GM21515 (cell line): ENCODE measurements at regions not wholly inside any gene's neighbourhood (a gene's known extent, or its start where the extent isn't known, plus 50 kb on each side); places are given as distances from the start of the nearest gene placed in this dataset.
A peak's percentile ranks its signal among the peaks of the same experiment; 100 is the strongest.
"Not testable (repeated sequence)": the region's sequence is repeated elsewhere in the genome, so short reads cannot be mapped to it uniquely, and the experiment has no call there.

Source experiments
- ATAC-seq: cut with Tn5 transposase; IDR thresholded peaks from one replicate; pipeline ENCODE4 v1.9.1; 2021; ENCODE audit not compliant: unreplicated experiment

DNA sequence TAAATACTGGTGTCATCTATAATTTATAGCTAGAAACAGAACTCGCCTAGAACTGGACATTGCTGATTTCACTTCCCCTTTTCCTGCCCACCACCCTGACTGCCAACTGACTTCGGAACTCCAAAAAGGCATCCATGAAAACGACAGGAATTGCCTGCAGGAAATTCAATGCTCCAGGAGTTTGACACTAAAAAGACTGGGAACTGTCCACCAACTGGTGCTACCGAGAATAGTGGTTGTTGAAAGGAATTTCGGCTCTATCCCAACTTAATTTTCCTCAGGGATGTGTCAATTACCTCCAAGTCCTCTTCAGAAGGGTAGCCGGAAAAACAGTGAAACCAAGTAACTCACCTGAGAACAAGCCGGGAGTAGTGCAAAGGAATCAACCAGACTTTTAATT lies 440.0 kb downstream of the PRELID2 start:
- ATAC-seq, result not testable (repeated sequence)

DNA sequence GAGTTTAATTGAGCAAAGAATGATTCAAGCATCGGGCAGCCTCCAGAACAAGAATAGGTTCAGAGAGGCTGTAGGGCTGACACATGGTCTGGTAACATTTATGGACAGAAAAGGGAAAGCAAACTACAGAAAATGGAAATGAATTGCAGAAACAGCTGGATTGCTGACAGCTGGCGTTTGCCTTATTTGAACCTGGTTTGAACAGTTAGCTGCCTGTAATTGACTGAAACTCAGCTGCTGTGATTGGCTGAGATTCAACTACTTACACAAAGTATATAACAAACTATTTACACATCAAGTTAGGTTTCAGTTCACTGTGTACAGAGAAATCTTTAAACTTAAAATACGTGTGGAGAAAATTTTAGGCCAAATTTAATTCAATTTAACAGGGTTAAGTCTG lies 441.7 kb downstream of the PRELID2 start:
- no peak for ATAC-seq

DNA sequence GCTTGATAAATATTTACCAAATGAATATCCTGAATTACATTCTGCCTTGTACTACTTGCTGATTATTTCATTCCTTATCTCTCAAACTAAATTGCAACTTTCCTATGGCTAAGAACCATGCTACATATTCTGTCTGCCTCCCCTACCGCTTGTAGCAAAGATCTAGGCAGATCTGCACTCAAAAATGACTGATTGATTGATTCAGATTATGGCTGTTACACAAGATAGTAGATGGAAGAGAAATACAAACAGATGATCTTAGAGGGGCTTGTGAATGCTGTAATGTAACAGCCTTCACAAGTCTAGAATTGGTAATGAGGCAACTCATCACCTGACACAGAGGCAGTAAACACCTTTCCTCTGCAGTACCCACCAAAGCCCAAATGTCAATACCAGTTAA lies 446.1 kb downstream of the PRELID2 start:
- no peak for ATAC-seq

DNA sequence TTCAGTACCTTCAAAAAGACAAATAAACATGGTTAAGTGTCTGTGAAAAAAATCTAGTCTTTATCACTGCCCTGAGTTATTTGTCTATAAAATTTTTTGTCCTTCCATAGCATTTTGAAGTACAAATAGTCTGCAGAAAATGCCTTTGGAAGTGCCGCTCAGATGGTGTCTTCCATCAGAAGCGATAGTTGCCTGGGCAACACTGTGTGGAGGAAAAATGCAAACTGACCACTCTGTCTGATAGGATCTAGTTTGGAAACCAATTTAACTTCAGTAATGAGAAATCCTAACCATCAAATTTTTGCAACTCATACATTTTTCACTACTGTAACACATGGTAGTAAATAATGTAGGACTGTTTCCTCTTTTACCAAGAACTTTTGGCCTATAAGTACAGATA lies 449.9 kb downstream of the PRELID2 start:
- ATAC-seq, result no peak

DNA sequence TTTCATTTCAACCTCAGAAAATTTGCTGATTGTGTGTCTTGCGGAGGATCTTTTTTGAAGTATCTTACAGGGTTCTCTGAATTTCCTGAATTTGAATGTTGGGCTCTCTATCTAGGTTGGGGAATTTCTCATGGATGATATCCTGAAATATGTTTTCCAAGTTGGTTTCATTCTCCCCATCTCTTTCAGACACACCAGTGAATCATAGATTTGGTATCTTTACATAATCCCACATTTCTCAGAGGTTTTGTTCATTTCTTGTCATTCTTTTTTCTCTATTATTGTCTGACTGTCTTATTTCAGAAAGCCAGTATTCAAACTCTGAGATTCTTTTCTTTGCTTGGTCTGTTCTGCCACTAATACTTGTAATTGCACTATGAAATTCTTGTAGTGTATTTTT lies 456.9 kb downstream of the PRELID2 start:
- no peak for ATAC-seq

DNA sequence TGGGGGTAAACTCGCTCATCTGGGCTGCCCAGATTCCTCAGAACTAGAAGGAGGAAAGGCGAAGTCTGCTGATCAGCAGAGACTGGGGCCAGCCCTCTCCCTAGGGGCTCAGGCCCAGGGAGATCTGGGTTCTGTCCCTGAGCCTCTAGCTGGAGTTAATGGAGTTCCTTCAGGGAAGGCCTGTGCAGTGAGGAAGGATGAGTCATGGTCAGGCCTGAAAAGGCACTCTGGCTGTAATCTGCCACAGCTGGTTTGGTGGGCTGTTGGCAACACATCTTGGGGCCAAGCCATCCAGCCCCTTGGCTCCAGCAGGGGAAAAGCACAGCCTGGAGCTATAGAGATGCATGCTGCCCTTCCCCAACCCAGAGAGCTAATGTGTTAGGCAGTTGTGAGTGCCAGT lies 459.6 kb downstream of the PRELID2 start:
- ATAC-seq, result no peak

DNA sequence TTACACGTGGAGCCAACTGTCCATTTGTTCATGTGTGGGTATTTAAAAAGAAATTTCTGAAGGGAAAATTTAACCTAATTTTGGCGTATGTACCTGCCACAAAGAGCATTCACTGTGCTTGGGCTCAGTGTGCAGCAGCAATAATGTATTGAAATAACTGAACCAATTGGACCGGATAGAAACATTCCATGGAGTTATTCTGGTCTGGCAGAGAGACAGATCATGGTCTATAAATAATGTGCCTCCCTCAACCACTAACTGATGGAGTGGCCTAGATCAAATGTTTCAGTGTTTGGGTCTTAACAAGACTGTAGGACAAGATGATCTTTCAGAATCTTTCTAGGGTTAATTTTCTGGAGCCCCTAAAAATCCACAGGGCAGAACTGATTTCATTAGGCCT lies 469.7 kb downstream of the PRELID2 start:
- ATAC-seq, result no peak

DNA sequence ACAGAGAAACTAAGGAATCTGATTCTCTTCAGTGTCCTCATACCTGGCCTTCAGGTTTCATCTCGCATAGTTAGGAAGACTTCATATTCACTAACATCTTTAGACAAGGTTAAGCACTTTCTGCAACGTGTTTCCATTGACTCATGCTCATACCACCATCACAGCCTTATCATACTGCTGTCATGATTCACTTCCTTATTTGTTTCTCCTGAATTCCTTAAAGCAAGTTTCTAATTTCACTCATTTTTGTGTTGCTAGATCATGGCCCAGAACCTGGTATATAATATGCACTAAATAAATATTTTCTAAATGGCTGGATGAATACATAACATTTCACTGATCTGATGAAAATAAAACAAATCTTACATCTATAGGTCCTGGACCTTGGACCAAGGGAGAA lies 472.9 kb downstream of the PRELID2 start:
- no peak for ATAC-seq

DNA sequence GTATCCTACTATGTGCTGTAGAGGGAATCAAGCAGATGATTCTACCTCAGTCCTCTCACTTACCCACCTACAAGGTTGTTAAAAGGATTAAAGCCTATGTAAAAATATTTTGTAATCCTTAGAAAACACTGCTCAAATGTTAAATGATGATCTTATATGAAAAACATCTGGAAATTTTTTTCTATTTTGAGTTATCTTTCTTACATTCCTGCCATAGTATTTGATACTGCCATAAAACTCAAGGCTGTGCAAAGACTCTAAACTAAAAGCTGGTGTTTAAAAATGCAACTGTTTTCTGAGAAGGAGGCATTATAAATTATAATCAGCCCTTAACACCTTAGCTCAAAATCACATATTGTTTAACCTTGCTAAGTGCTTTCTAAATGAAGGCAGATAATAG lies 474.2 kb downstream of the PRELID2 start:
- no peak for ATAC-seq

DNA sequence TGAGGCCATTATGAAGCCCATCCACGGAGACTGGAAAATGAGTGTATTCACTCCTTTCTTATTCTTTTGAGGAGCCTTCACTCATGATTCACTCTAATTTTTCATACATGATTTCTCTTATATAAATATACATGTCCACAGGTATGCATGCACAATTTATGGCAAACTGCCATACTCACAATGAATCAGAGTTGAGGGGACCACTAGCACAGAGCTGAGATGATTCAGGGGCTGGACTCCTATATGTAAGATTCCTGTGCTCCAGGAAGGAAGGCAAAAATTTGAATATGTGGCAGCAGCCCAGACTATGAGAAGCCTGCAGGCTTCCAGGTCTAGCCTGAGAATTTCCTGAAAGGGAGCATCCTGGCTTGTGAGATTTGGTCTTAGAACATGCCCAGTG lies 484.6 kb downstream of the PRELID2 start:
- no peak for ATAC-seq

DNA sequence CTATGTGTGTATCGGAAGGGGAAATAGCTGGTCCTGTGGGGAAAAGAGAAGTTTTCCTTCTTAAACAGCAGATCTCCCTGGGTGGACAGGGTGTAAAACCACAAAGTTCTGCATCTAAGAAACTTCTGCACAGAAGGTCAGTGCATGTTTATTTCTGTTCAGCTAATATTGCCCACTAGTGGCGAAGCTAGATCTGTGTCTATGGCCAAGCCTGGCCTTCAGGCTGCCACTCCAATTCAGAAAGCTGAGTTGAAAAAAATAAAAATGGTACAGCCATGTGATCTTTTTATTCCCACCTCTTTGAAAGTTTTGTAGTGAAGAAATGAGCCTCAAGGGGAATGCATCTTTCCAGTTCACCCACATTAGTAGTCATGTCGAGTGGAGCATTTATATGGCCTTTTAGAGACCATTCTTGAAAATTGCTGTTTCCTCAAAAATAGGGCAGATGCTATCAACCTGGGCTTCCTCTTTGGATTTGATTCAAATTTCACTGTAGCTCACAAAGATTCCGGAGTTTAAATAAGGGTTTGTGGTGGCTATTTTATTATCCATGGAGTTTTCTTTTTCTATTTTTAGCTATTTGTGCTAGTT lies 488.0 kb downstream of the PRELID2 start:
- no peak for ATAC-seq

DNA sequence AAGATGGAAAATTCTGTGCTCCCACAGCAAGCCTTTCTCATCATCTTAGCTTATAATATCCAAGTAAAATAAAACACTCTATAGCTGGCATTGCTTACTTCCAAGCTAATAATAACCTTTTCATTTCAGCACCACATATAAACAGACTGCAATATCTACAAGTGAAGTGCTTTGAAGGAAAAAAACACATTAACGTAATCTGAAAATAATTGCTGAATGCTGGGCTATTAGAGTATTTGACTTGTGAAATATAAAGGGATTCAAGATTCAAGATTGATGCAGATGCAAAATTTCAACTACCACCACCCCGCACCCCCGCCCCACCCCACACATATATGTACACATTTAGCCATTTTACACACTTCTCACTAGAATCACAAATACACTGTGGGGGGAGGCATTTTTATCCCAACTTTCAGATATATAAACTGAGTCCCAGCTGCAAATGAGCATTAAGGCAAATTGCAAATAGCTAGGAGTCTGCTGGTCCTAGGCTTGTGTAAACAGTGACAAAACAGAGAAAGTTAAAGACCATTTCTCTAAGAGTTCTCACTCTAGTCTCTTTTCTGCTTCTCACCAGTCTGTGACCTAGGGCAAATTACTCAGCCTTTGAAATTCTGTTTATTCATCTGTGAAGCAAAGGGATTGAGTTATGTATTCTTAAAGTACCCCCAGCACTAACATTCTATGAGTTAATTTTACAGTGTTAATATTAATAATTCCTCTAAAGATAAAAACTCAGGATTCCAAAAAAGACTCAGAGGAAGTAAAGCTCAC lies 489.4 kb downstream of the PRELID2 start:
- no peak for ATAC-seq

DNA sequence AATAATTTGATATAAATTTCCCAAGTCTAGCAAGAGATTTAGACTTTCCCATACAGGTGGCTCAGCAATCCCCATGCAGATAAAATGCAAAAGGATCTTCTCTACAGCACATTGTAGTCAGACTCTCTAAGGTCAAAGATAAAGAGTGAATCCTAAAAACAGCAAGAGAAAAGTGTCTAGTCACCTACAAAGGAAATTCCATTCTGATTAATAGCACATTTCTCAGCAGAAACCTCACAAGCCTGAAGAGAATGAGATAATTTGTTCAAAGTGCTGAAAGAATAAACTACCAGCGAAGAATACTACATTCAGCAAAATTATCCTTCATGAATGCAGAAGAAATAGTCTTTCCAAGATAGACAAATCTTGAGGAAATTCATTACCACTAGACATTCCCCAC lies 493.3 kb downstream of the PRELID2 start:
- ATAC-seq, result no peak

DNA sequence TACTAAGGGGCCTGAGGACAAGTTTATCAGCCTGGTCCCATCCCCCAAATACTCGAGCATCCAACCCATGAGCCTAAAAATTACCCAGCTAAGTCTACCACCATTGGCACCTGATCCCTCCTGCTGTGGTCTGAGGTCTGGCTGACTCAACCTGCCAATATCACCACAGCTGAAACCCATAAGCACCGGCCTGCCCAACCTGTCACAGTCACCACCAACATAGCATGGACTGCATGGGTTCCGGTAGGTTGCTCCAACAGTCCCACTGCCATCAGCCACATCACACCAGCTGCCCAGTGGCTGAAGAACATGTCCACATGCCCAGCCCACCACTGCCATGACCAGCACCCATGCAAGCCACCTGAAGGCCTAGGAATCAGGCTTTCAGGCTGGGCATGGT lies 495.0 kb downstream of the PRELID2 start:
- ATAC-seq, result no peak

DNA sequence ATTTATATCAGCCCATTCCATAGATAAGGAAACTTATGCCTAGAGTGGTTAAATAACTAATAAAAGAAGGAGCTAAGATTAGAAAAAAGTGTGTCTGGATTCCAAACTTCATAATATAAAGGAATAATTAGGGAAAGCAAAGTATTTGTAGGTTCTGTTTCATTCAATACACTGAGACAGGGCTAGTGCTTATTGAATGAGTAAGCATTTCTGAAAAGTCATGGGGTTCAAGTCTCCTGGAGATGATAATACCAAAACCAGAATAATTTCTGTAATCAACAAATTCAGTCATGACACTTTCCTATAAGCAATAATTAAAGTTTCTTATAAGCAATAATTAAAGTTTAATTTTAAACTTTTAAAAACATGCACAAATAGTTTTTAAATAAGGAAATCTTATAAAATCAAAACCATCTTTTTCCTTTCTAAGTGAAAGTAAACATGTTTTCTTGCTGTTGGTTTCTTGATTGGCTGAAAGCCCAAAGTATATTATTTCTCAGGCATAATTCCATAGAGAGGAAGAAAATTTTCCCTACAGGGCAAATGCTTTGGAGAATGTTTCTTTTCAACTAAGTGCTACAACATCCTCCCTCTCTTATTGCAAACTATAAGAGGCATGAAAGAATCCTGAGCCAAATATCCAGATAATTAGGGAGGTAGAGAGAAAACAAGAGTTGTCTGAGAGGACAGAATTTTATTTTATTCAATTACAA lies 510.2 kb downstream of the PRELID2 start:
- ATAC-seq, result no peak

DNA sequence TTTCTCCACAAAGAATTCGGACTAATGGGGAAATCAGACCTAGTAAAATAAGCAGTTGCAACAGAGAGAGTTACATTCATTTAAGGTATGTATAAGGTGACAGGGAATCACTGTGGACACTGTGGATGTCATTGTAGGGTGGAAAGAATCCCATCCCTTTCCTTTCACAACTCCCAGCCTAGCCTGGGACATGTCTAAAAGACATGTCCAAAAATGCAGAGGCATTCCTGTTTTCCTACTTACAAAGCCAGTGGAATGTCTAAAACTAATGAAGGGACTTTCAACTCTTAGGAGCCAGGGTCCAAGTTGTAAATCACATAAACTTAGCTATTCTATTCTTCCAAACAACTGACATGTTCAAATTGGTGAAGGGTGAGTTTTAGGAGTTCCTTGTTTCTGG lies 511.0 kb downstream of the PRELID2 start:
- ATAC-seq, result no peak

DNA sequence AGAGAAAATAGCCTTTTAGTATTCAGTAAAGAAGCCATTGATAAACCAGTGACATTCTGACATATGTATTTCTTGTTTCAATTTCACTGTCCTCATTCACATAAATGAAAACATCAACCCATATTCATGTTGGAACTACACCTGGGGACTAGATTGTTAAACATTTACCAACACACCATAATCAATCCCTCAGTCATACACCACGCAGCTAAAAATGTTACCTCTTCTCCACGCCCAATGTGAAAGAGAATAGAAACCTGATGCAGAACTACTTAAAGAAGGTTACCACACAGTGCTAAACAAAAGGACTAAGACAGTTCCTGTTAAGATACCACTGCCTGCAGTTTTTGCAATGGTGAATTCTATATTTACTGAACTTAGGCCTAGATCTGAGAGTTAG lies 518.9 kb downstream of the PRELID2 start:
- peak; percentile 75 for ATAC-seq

DNA sequence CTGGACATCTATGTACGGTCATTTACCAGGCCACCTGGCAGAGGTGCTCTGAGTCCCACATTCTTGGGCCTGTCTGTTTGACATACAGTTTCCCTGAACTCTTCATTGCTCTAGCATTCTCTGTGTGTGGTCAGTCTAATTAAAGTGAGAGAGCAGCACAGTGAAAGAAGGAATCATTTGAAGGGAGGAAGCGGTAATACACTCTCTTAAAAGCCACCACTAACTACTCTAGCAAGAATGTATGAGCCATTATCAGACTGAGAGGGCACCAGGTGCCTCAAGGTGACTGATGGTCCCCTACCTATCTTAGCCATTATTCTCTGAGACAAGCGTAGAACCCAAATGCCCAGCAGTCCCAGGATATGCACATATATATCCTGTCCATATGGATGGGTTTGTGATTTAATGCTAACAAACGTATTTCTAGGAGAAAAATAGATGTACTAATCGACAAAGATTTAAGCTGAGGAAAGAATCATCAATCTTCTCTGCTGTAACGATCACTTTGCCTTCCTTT lies 527.2 kb downstream of the PRELID2 start:
- no peak for ATAC-seq

DNA sequence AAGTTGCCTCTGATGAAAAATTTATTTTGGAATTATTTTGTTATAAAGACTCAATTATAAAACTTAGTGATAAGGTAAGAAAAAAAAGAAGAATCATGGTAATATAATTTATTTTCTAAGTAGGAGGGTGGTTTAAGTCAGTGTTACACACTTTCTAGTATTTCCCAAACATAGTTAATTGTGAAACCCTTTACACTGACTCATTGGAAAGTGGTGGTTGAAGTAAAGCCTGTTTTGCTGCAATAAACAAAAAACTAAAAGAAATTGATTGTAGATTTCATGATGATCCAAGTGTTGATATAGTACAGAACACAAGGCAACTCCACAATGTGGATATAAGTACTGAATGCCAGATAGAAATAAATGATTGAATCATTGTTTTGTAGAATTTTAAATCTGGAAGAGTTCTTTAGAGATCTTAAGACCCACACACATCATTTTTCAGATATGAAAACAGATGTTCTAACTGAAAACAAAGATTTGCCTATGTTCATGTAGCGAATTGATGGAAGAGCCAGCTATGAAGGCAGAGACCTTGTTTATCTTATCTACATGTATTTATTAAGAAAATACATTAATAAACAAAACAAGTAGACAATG lies 539.8 kb downstream of the PRELID2 start:
- no peak for ATAC-seq

DNA sequence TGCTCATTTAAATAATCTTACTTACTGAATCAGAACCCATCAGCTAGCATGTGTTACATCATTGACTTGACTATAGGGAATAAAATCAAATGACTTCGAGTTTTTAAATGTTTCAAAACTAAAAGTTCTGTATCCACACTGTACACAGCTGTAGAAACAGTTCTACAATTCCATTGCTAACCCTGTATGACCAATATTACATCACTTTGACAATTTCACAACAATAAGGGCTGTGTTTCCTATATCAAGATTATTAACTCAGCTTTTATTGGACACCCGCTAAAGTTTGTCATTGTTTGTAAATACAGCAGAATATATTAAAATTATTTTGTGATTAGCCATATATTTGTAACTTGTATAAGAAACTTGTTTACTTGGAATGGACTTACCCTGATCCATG lies 540.8 kb downstream of the PRELID2 start:
- ATAC-seq, result no peak

DNA sequence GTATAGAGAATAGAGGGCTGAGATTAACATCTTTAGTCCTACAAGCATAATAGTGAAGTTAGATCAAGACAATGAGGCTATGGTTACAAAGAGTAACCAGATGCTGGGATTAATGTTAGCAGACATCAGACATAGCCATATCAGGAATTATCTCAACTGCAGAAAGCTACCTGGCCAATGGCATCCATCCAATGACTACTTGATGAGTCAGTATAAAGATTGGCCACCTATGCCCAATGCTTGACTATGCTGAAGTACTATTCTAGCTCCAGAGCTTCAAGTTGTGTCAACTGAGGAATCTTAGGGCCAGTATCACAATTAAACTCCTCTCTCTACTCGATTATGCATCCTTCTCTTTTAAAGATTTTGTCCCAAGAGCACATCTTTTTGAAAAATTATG lies 541.4 kb downstream of the PRELID2 start:
- no peak for ATAC-seq

DNA sequence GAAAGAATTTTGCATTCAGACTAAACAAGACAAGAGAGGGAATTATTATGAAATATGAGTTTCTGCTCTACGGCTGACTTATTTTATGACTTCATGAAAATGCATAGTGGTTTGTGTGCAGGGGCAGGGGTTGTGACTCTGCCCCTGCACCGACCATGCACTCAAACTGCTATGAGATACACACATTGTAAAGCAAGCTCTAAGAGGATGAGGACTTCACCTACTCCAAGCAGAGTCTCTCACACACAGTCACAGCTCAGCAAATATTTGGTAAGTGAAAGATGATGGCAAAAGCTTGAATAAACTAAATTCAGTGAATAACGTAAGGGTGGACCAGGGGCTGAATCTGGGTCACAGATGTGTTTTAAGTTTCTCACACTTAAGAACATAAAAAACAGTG lies 542.9 kb downstream of the PRELID2 start:
- no peak for ATAC-seq
